Right forelimb (tissue), 1 donor: ENCODE measurements at regions not wholly inside any gene's neighbourhood (a gene's known extent, or its start where the extent isn't known, plus 50 kb on each side); places are given as distances from the start of the nearest gene placed in this dataset.
"Not testable (repeated sequence)": the region's sequence is repeated elsewhere in the genome, so short reads cannot be mapped to it uniquely, and the experiment has no call there.

Experiments used
- DNase-seq: peaks from one replicate; pipeline ENCODE4 v3.0.0-alpha.2; 2018

DNA sequence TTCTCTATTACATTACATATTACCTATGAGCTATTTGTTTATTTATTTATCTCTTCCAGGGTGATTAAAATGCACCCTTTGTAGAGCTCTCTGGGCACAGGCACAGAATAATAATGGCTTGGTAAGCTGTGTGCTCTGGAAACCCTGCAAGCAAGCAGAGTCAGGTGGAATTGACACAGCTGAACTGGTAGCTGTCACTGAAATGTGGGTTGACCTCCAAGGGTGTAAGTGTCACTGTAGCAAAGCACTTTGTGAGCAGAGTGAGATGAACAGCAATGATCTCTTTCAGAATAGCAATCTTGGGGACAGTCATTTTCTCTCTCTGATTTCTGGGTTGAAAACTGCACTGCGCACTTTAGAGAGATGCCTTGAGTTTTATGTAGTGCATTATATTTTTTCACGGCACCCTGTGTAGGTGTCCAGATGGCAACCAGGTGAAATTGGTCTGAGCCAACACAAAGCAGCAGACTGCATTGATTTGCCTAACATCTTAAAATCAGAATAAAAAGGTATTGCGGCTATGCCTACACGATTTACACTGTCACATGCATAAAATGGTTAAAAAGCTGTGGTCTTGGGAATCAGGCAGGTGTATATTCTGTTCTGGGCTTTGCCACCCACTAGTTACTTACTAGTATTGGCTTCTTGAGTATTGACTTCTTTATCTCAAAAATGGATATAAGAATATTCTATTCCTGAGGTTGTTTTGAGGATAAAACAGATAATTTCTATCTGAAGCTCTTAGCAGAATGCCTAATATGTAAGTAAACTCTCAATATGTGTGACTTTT is 450.3 kb downstream of the RAPGEF2 start:
- DNase-seq = no peak

DNA sequence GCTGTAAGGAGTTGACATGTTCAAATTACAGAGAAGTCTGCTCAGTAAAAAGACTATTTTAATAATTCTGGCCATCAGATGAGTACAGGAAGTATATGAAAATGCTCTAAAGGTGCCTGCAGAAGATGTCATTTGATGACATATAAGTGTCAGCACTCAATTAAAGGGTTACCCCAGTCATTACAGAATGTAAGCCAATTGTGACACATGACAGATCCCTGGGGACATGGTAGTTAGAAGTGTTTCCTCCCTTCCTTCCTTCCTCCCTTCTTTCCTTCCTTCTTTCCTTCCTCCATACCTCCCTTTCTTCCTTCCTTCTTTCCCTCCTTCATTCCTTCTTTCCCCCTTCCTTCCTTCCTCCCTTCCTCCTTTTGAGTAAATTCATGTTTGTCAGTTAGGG is 453.0 kb downstream of the RAPGEF2 start:
- no peak for DNase-seq

DNA sequence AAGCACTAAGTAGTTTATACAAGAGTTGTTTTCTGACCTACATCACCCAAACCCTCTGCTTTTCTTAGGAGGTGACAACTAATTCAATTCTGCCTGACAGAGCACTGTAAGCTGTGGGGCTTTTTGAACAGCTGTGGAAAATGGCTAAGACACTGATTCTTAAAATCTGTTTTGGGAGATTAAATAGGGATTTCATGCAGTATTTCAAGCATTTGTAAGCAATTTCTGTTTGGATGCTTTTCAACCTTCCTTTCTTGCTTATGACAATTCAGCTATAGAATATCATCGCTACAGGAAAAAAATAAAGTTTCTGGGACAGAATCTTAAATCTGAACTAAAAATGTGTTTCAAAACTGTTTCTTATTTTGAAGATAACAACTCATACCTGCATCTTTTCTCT is 459.5 kb downstream of the RAPGEF2 start:
- no peak for DNase-seq

DNA sequence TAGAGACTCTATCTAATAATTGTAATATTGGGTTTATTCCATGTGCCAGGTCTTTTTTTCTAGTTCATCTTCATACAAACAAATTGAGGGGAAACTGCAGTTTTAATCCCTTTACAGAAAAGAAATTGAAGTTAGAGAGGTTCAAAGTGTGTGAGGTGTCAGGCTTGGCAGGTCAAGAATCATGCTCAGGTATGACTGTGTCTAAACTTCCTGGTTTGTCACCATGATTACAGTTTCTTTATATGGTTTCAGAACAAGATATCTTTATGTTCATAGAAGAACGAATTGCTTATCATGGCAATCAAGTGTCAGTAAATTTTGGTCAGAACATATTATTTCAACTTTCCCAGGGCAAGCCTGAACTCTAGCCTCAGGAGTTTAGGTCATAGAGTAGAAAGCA is 460.4 kb downstream of the RAPGEF2 start:
- no peak for DNase-seq

DNA sequence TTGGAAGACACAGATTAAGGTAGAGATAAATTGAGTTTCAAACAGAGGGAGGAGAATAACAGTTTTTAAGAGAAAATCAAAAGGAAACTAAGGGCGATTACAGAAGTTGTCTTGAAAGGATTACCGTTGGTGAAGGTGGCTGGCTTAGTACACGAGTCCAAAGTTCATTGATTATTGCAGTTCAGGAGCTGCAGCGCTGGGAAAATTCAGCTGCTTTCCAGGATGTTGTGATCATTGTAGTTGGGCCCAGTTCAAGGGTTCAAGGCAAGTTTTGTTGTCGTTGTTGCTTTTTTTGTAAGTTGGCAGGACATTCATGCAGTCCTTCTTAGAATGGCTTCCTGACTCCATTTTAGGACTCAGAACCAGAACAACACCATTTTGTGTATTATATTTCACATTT is 461.7 kb downstream of the RAPGEF2 start:
- DNase-seq = no peak

DNA sequence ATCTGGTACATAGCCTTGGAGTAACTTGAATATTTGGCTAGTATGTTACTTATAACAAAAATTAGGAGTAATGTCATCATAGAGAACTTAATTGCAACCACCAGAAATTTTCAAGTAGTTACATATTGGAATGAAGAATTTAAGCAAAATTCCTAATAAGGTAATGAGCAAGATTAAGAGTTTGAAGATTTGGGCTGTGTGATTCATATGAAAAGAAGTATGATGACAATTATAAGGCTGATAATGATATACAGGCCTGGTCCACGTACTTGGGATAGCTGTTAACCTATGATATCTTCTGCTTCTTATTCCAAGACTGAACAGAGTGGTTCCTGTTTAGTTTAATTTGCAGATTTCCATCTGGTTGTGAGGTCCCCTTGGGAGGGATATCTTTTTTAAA is 463.9 kb downstream of the RAPGEF2 start:
- no peak for DNase-seq

DNA sequence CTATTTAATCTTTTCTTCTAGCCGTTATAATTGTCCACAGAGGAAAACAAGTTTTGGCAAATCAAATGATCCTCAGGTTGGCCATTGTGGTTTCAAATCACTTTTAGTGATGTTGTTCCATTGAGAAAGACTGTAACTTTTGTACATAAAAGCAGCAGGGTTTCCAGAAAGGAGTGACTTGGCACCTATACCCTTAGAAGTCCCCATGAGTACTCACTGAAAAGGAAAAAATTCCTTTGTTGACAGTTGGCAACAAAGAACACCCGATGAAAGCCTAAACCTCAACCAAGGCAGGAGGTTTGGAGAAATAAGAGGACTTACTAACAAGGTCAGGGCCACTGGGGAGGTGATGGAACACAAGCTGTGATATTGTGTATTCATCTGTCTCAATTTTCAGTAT is 474.4 kb downstream of the RAPGEF2 start:
- no peak for DNase-seq

DNA sequence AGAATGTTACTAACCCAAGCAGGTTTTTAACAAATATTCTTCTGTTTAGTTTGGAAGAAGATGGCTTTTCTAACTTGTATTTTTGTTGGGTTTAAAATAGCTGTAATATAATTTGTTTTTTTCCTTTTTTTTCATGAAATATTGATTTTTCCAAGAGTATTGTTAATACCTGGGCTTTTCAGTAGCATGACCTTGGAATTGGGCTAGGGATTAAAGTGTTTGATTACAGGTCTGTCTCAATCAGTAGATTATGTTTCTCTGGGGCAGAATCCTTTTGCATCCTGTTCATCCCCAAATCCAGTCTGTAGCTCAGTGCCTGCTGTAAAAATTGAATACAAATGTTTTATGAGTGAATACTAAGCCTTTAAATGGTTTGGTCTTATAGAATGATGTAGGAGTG is 479.8 kb downstream of the RAPGEF2 start:
- DNase-seq = no peak

DNA sequence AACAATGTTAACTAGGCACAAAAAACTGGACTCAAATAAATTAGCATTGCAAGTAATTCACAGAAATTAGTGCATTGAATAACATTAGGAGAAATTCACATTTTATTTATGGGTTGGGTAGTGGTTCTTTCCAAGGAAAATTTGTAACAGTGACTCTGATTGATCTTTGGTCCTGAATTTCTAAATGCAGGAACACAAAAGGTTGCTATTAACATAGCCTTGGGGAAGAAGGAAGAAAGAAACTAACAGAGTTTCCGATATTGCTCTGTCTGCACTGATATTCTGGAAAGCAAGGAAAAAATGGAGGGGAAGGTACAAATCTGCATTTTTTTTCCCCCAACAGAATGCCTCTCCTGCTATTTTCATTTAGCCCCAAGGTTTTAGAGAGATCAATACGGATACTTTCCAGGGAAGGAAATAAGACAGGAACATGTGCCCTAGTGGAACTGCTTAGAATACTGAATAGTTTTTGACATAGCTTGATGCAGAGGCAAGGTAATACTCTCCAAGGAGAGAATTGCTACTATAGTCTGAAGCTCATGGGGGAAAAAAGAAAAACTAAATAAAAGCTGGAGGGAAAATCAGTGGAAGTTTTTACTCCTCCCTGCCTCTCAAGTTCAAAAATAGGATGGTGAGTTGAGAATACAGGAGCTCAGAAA is 490.1 kb downstream of the RAPGEF2 start:
- DNase-seq = no peak

DNA sequence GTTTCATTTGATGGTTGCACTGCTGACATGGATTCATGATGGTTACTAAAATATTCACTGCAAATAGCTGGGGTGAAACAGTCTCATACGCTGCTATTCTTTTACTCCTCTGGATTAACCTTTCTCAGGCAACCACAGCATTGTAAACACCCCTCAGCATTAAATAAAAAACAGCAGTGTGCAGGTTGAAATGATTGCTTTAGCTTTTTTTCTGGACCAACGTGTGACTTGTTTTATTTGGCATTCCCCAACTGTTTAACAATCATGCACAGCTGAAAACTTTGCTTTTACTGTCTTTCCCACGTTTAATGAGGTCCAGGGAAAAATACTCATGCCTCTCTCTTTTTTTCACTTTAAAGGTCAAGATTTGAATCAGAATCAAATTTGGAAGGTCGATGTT is 490.8 kb downstream of the RAPGEF2 start:
- no peak for DNase-seq

DNA sequence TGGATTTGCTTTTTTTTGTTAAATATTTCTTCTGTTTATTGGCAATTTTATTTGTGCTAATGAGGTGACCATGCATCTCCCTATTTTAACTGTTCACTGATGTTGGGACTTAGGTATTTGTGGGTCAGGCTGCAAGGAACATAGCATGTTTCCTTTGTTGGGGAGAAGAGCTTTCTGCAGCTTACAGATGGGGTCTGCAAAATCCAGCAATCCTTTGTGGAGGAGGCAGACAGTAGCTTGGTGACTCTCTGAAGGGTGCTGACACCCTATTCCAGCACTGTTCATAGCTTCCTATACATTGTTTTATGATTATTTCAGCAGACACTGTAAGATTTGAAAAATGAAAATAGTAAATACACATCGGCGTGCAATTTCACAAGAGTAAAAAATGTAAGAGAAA is 491.7 kb downstream of the RAPGEF2 start:
- no peak for DNase-seq

DNA sequence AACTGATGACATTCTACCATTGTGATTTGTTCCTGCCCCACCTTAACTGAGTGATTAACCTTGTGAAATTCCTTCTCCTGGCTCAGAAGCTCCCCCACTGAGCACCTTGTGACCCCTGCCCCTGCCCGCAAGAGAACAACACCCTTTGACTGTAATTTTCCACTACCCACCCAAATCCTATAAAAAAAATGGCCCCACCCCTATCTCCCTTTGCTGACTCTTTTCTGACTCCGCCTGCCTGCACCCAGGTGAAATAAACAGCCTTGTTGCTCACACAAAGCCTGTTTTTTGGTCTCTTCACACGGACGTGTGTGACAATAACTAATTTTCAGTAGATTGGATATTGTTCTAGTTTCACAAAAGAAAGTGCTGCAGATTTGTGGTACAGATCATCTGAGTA is 492.2 kb downstream of the RAPGEF2 start:
- DNase-seq = not testable (repeated sequence)

DNA sequence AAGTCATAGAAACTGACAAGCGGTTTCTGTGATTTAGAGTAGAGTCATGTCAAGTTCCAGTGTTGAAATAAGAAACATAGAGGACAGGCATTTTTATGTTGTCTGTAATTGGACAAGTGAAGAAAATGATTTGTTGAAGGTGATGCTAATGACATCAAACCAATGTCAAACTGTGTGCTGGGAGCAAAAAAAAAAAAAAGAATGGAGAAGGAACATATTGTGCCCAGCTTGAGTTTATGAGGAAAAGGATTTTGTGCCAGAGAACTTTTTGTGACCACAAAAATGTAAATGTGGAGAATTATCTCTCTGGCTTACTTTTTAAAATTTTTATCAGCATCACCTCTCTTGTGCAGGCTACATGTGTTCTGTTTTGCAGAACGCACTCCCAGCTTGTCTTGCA is 495.7 kb downstream of the RAPGEF2 start:
- no peak for DNase-seq

DNA sequence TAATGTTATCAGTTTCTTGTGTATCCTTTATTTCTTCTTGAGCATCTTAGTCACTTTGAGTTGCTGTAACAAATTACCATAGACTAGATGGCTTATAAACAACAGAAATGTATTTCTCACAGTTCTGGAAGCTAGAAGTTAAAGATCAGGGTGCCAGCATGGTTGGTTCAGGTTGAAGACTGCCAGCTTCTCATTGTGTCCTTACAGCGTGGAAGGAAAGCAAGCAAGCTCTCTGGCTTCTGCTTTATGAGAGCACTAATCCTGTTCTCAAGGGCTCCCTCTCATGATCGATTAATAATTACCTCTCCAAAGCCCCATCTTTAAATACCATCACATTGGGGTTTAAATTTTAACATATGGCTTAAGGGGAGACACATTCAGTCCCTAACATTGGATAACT is 497.2 kb downstream of the RAPGEF2 start:
- DNase-seq = no peak

DNA sequence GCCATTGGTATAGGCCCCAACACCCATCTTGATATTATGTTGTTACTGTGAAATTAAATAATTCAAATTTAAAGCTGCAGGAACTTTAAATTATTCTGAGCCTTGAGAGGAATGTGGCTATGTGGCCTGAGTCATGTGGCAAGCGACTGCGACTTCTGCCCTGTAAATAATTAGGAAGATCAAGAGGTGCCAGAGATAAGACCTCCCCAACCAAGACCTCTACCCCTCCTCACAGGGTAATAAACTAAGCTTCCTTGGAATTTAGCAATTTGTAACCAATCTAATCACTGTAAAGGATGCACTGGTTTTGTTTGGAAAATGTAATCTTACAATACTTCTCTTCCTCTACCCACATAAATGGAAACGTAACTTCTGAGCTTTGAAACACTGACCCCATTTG is 501.9 kb downstream of the RAPGEF2 start:
- no peak for DNase-seq

DNA sequence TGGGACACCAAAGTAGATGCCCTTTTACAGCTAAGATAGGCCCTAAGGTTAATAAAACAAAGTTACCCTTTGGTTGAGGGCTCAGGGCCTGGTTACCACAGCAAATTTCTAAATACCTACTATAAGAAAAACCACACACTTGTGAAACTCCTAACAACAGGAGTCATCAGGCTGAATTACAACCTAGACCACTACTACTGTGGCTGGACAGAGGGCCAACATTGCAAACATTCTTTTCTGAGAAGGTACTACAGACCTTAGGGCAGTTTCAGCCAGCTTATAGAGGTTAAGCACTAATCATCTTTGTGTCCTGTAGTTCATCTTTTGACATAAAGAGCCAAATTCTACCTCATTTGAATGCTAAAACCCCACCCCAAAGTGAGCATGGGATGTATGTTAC is 504.0 kb downstream of the RAPGEF2 start:
- no peak for DNase-seq

DNA sequence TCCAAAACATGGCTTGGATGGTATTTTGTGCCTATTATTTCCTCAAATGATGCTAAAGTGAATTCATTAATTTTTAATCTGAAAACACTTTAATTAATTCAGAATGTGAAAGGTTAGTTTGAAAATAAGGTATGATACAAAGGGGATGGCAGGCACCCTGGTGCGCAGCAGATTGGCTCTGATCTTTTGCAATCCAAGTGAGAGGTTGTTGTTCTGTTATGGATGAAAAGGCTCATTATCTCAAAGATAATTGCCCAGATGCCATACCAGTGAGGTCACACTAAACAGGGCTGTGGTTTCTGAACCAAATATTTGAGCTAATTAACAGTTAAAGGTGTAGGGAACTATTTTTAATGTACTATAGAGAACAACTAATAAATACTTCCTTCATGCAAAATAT is 504.9 kb downstream of the RAPGEF2 start:
- DNase-seq = no peak

DNA sequence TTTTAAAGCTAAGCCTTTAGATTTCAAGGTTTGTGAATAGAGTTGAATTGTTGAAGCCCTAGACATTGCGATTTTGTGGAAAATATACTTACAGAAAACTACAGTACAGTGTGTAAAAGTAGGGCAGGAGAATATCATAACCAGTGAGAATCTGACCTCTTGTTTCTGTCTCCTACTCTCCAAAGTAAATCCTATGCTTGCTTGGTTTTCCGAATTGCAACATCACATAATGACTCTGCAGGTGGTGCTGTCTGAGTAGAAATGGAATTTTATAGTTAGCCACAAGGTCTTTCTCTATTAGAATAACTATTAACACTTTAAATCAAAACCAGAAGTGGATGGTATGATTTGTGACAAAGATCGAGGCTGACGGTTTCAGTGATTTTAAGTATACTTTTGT is 505.6 kb downstream of the RAPGEF2 start:
- no peak for DNase-seq

DNA sequence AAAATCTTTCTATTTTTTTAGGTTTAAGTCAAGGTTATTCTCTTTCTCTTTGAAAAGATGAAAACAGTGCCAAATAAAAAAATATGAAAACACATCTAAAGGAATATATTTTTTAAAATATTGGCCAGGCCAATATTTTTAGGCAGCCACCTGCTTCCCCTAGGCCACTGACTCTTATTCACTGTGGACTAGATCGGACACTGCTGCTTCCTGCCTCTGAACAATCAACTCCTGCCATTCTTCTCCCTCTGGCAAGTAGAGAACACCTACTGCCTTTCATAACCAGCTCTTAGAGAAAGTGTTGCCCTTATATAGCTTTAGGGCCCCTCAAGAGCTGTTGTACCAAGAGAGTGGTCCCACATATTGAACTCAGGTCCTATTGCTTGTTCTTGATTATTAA is 529.2 kb downstream of the RAPGEF2 start:
- no peak for DNase-seq

DNA sequence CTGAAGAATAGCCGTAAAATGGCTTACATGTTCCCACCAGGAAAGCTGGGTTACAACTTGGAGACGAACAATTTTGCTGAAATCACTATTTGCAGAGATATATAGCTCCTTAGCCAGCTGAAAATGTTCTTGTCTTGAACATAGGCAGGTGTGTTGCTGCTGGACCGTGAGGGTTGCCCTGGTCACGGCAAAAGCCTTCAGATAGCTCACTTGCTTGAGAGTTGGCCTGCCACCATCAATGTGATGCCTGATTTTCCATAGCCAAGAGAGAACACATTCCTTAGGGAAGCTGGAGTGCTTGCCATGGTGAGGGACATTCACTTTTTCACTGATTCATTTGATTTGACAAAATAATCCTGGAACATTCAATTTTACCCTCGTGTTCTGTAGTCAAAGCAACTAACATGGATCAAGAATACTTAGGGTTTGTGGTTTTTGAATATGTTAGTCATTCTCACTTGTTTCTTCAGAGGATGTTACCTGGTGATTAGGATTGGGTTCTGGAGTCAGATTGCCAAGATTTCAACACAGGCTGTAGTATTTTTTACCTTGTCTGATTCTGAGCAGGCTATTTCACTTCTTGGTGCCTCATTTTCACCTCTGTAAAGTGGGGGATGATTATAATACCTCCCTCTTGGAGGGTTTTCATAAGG is 536.9 kb downstream of the RAPGEF2 start:
- DNase-seq = no peak

DNA sequence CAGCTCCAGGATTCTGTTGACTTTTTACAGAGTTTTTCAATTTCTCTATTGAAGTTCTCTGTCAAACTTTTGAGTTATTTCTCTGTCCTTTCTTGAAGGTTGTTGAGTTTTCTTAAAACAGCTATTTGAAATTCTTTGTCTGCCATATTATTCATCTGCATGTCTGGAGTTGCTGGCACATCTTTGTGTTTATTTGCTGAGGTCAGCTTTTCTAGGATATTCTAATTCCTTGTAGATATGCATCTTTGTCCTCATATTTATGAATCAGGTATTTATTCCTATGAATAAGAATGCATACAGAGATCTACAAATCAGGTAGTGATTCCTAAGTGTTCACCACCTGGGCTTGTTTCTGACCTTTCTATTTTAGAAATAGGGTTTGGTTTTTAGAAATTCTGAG is 546.4 kb downstream of the RAPGEF2 start:
- DNase-seq = no peak

DNA sequence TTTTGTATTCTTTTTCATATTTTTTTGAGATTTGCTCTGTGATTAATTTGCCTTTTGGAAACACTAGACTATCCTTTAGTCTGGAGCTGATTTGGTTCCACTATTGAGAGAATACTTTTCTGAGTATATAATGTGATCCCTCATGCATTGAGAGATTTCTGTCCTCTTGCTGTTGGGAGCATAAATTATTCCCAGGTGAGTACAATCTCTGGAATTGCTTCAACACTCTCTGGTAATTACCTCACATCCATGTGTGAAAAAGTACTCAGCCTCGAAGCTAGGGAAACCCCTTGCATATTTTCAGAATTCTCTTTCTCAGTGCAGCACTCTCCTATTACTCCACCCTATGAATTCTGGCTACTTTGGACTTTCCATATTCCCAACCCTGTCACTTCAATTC is 550.0 kb downstream of the RAPGEF2 start:
- DNase-seq = no peak

DNA sequence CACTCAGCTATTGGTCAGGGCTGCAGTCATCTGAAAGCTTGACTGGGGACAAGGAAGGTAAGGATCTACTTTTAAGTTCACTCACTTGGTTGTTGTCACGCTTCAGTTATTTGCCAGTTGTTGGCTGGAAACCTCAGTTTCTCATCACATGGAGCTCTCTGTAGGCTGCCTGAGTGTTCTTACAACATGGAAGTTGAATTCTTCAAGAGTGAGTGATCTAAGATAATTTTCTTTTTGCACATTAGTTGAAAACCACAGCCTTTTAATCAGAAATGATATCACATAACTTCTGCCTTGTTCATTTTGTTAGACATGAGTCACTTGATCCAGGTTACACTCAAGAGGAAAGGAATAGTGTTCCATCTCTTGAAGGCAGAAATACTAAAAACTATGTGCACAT is 552.7 kb downstream of the RAPGEF2 start:
- no peak for DNase-seq

DNA sequence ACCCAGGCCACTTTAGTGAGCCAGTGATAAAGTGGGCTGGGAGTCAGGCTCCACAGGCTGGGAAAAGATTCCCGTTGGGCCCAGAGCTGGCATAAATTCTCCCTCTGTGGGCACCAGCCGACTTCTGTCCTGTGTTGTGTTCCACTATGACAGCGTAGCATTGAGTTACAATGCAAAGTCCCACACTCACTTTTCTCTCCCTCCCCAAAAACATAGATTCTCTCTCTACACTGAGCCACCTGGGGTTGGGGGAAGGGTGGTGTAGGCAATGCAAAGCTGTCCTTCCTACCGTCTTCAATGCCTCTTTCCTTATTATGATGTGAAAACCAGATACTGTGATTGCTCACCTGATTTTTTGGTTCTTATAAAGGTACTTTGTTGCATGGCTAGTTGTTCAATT is 566.2 kb downstream of the RAPGEF2 start:
- no peak for DNase-seq
